ES-I3 (cell line): ENCODE measurements at regions not wholly inside any gene's neighbourhood (a gene's known extent, or its start where the extent isn't known, plus 50 kb on each side); places are given as distances from the start of the nearest gene placed in this dataset.

ENCODE experiments used
- H3K36me3 ChIP-seq: 2 replicates; pipeline ENCODE4 v1.6.1; 2013; ENCODE audit warnings: mild to moderate bottlenecking, low read length, control low read depth, moderate library complexity; ENCODE audit not compliant: insufficient read depth
- H3K4me1 ChIP-seq: 2 replicates; pipeline ENCODE4 v1.6.1; 2013; ENCODE audit warnings: mild to moderate bottlenecking, control low read depth, low read length; ENCODE audit not compliant: insufficient read depth
- H3K9ac ChIP-seq: 2 replicates; pipeline ENCODE4 v1.6.1; 2013; ENCODE audit warnings: low read depth, mild to moderate bottlenecking, low read length, moderate library complexity
- H3K9me3 ChIP-seq: 2 replicates; pipeline ENCODE4 v1.6.1; 2013; ENCODE audit warnings: mild to moderate bottlenecking, low read length, moderate library complexity; ENCODE audit not compliant: control insufficient read depth, insufficient read depth

GRCh38 chr1:221887758-221888157 lies 145.9 kb upstream of the DUSP10 start:
- H3K36me3 ChIP-seq = no peaks in the 10 kb centered on the region
- H3K9ac ChIP-seq = no peak overlapping the region
- H3K9me3 ChIP-seq = no peaks in the 10 kb centered on the region
- peaks cover 13% of the 10 kb centered on the region for H3K4me1 ChIP-seq

- Histone ChIP-seq H3K36me3 (no peaks in the 10 kb centered on the region), H3K9ac (no peak overlapping the region), H3K4me1 (peaks cover 13% of the 10 kb centered on the region), H3K9me3 (no peaks in the 10 kb centered on the region)
Measured at GRCh38 chr1:221887415-221887746, 145.5 kb upstream of the DUSP10 start.

- peaks cover 13% of the 10 kb centered on the region for H3K4me1 ChIP-seq
- no peak overlapping the region for H3K9ac ChIP-seq
- no peaks in the 10 kb centered on the region for H3K9me3 ChIP-seq
- H3K36me3 ChIP-seq = no peaks in the 10 kb centered on the region
Measured at GRCh38 chr1:221886743-221887414, 145.0 kb upstream of the DUSP10 start.

GRCh38 chr1:221886311-221886710 lies 144.4 kb upstream of the DUSP10 start:
- H3K9me3 ChIP-seq = no peaks in the 10 kb centered on the region
- H3K9ac ChIP-seq = no peak overlapping the region
- H3K4me1 ChIP-seq = peaks cover 13% of the 10 kb centered on the region
- no peaks in the 10 kb centered on the region for H3K36me3 ChIP-seq

- H3K9me3 ChIP-seq = no peaks in the 10 kb centered on the region
- H3K4me1 ChIP-seq = peaks cover 13% of the 10 kb centered on the region
Measured at GRCh38 chr1:221884821-221885220, 142.9 kb upstream of the DUSP10 start.

GRCh38 chr1:221881805-221882581 lies 140.1 kb upstream of the DUSP10 start:
- no peaks in the 10 kb centered on the region; the same call in none of the 2 replicates for H3K4me1 ChIP-seq
- H3K9me3 ChIP-seq = no peaks in the 10 kb centered on the region
- H3K36me3 ChIP-seq = no peaks in the 10 kb centered on the region
- H3K9ac ChIP-seq = no peak overlapping the region

More at GRCh38 chr1:221884821-221885220, 142.9 kb upstream of the DUSP10 start:
- no peaks in the 10 kb centered on the region for H3K36me3 ChIP-seq
- H3K9ac ChIP-seq = no peak overlapping the region

GRCh38 chr1:221880182-221880581 lies 138.3 kb upstream of the DUSP10 start:
- Histone ChIP-seq H3K36me3 (no peaks in the 10 kb centered on the region), H3K9me3 (no peaks in the 10 kb centered on the region), H3K9ac (no peak overlapping the region), H3K4me1 (peaks cover 2% of the 10 kb centered on the region)

- Histone ChIP-seq H3K9ac (no peak overlapping the region), H3K4me1 (peaks cover 13% of the 10 kb centered on the region), H3K36me3 (no peaks in the 10 kb centered on the region), H3K9me3 (no peaks in the 10 kb centered on the region)
Measured at GRCh38 chr1:221878134-221878533, 136.2 kb upstream of the DUSP10 start.

GRCh38 chr1:221877311-221877710 lies 135.4 kb upstream of the DUSP10 start:
- H3K9me3 ChIP-seq = no peaks in the 10 kb centered on the region
- no peak overlapping the region for H3K9ac ChIP-seq
- H3K36me3 ChIP-seq = no peaks in the 10 kb centered on the region
- peaks cover 13% of the 10 kb centered on the region for H3K4me1 ChIP-seq

- Histone ChIP-seq H3K9ac (no peak overlapping the region), H3K9me3 (no peaks in the 10 kb centered on the region), H3K4me1 (peaks cover 13% of the 10 kb centered on the region), H3K36me3 (no peaks in the 10 kb centered on the region)
Measured at GRCh38 chr1:221875004-221875330, 133.1 kb upstream of the DUSP10 start.

GRCh38 chr1:221874285-221875003 lies 132.6 kb upstream of the DUSP10 start:
- Histone ChIP-seq H3K4me1 (peaks cover 13% of the 10 kb centered on the region), H3K9me3 (no peaks in the 10 kb centered on the region), H3K9ac (no peak overlapping the region), H3K36me3 (no peaks in the 10 kb centered on the region)

- H3K9me3 ChIP-seq = no peaks in the 10 kb centered on the region
- no peaks in the 10 kb centered on the region for H3K36me3 ChIP-seq
- peaks cover 13% of the 10 kb centered on the region for H3K4me1 ChIP-seq
- no peak overlapping the region for H3K9ac ChIP-seq
Measured at GRCh38 chr1:221873673-221874072, 131.8 kb upstream of the DUSP10 start.

- H3K9ac ChIP-seq = no peak overlapping the region
- H3K4me1 ChIP-seq = peaks cover 13% of the 10 kb centered on the region
- H3K9me3 ChIP-seq = no peaks in the 10 kb centered on the region
- H3K36me3 ChIP-seq = no peaks in the 10 kb centered on the region
Measured at GRCh38 chr1:221871056-221871455, 129.2 kb upstream of the DUSP10 start.

- H3K9ac ChIP-seq = no peak overlapping the region
- no peaks in the 10 kb centered on the region for H3K36me3 ChIP-seq
- H3K4me1 ChIP-seq = peaks cover 7% of the 10 kb centered on the region; the same call in 1 of the 2 replicates
- no peaks in the 10 kb centered on the region for H3K9me3 ChIP-seq
Measured at GRCh38 chr1:221869779-221870178, 127.9 kb upstream of the DUSP10 start.
